Progenitor cell of endocrine pancreas (in vitro differentiated cells): ENCODE measurements at regions not wholly inside any gene's neighbourhood (a gene's known extent, or its start where the extent isn't known, plus 50 kb on each side); places are given as distances from the start of the nearest gene placed in this dataset.

Experiments
- DNase-seq: peaks from one replicate; pipeline ENCODE4 v3.0.0; 2021; ENCODE audit warnings: low spot score; ENCODE audit not compliant: unreplicated experiment
- H3K27ac Mint-ChIP-seq: 2 replicates; pipeline ENCODE4 v1.8.0; 2021; ENCODE audit warnings: mild to moderate bottlenecking, moderate library complexity, mixed read lengths
- H3K27me3 Mint-ChIP-seq: 2 replicates; pipeline ENCODE4 v1.8.0; 2021; ENCODE audit warnings: mixed read lengths
- H3K36me3 Mint-ChIP-seq: 2 replicates; pipeline ENCODE4 v1.8.0; 2022; ENCODE audit warnings: mixed read lengths; ENCODE audit not compliant: insufficient read depth
- H3K4me1 Mint-ChIP-seq: 2 replicates; pipeline ENCODE4 v1.8.0; 2021; ENCODE audit warnings: low read depth, mixed read lengths
- H3K4me3 Mint-ChIP-seq: 2 replicates; pipeline ENCODE4 v1.8.0; 2021; ENCODE audit warnings: low read depth, mild to moderate bottlenecking, moderate library complexity, mixed read lengths
- H3K9me3 Mint-ChIP-seq: 2 replicates; pipeline ENCODE4 v1.8.0; 2021; ENCODE audit warnings: low read depth, mixed read lengths
- TF ChIP-seq, protein P1 (sequence below): fragments of 200-600 bp; sonication (generic); IDR thresholded peaks from one replicate; pipeline ENCODE4 v1.5.0; 2021; ENCODE audit warnings: antibody characterized with exemption, mild to moderate bottlenecking; ENCODE audit not compliant: unreplicated experiment

DNA sequence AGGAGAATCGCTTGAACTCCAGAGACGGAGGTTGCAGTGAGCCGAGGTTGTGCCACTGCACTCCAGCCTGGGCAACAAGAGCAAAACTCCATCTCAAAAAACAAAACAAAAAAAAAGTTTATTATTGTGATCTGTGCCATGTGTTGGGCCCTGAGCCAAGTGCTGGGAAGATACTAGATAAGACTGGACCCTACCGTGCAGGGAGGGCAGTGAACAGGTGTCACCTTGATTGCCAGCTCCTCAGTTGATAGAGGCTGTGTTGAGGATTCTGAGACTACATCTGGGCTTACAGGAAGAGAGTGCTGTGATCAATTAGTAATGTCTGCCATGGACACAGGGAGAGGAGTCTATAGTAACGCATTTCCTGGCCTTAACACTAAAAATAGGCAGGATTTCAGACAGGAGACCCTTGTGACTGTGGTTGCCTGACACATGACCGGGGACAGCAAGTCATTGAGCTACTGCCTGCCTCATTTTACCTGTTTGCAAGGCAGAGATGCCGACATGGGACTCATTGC is 201.5 kb downstream of the C9orf50 start:
- peaks cover 30% of the 10 kb centered on the region for H3K27me3 Mint-ChIP-seq
- no peaks in the 10 kb centered on the region for H3K36me3 Mint-ChIP-seq
- H3K9me3 Mint-ChIP-seq: no peaks in the 10 kb centered on the region
- H3K4me1 Mint-ChIP-seq: peaks cover 14% of the 10 kb centered on the region
- DNase-seq: no peak
- no peak overlapping the region for H3K27ac Mint-ChIP-seq
- no peak overlapping the region for H3K4me3 Mint-ChIP-seq
- TF ChIP-seq, protein P1, sequence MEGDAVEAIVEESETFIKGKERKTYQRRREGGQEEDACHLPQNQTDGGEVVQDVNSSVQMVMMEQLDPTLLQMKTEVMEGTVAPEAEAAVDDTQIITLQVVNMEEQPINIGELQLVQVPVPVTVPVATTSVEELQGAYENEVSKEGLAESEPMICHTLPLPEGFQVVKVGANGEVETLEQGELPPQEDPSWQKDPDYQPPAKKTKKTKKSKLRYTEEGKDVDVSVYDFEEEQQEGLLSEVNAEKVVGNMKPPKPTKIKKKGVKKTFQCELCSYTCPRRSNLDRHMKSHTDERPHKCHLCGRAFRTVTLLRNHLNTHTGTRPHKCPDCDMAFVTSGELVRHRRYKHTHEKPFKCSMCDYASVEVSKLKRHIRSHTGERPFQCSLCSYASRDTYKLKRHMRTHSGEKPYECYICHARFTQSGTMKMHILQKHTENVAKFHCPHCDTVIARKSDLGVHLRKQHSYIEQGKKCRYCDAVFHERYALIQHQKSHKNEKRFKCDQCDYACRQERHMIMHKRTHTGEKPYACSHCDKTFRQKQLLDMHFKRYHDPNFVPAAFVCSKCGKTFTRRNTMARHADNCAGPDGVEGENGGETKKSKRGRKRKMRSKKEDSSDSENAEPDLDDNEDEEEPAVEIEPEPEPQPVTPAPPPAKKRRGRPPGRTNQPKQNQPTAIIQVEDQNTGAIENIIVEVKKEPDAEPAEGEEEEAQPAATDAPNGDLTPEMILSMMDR: no peak

DNA sequence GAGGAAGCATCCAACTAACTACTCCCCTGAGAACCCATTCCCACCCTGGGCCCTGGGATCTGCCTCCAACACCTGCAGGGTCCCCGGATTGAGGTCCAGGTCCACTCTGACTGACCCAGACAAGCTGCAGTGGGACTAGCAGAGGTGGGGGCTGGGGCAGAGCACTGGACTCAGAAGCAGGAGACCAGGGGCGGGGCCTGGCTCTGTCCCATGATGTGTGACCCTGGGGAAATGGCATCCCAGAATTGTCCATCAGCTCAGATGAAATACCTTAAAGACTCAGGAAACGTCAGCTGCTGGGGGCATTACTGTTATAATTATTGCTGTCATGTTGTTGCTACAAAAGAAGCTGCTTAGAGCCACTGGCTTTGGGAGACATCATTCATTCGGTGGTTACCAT is 202.4 kb downstream of the C9orf50 start:
- TF ChIP-seq, protein P1: no peak
- no peak for DNase-seq
- Mint-ChIP-seq H3K4me1 (peaks cover 17% of the 10 kb centered on the region), H3K9me3 (no peaks in the 10 kb centered on the region), H3K27ac (no peak overlapping the region), H3K4me3 (no peak overlapping the region), H3K27me3 (peaks cover 26% of the 10 kb centered on the region), H3K36me3 (no peaks in the 10 kb centered on the region)

DNA sequence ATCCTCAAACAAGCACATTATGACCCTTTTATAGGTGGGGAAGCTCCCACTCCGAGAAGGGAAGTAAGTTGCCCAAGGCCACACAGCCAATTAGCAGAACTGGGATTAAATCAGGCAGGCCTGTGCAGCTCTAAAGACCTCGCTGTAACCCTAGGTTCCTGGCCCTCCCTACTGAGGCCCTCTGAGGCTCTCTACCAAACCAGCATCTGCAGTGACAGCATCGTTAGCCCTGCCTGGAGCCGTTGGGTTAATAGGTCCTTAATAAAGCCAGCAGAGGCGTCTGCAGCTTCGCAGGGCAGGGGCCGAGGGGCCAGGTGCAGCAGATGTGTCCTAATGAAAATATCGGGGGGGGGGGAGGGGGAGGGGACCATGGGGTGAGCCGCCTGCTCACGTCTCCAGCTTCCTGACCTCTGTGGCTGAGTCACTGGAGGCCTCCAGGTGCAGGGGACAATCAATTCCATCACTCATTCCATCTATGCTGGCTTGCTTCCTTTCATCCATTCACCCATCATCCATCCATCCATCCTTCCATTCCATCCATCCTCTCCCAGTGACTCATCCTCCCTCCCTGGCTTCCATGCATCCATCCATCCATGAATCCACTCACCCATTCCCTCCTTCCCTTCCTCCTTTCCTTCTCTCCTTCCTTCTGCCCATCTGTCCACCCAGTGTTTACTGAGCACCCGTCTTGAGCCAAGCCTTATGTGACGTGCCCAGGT is 203.9 kb downstream of the C9orf50 start:
- Mint-ChIP-seq H3K27me3 (peaks cover 18% of the 10 kb centered on the region), H3K36me3 (no peaks in the 10 kb centered on the region), H3K4me1 (peaks cover 21% of the 10 kb centered on the region), H3K9me3 (no peaks in the 10 kb centered on the region), H3K27ac (peak overlapping the region; percentile 5), H3K4me3 (no peak overlapping the region)
- DNase-seq: no peak
- TF ChIP-seq, protein P1: no peak

DNA sequence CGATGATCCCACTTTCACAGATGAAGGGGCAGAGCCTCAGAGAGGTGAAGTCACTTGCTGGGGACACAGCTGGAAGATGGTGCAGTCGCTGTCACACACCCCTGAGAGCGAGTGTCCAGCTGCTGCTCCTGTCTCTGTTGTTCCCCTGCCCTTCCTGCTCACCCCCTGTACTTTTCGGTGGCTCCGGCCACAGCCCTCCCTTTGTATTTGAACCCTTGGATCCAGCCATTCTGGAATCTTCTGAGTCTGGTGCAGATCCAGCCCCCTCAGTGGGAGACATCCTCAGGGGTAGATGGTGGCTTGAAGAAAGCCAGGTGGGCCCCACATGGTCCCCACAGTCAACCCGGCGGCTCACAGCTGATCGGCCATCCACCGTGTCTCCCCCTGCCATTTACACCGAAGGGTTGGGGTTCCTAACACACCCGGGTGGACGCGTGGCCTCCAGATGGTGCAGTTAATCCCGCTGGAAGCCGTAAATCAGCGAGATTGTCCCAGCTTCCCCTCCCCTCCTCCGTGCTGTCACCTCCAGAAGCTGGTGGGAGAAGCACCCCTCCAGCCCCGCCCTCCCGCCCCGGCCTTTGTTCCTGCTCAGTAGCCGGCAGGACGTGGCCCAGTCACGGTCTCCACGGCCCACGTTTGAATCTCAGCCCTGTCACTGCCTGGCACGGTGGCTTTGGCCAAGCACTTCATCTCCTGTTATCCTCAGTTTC is 204.8 kb downstream of the C9orf50 start:
- no peaks in the 10 kb centered on the region for H3K9me3 Mint-ChIP-seq
- H3K36me3 Mint-ChIP-seq: no peaks in the 10 kb centered on the region
- no peak for DNase-seq
- TF ChIP-seq, protein P1: no peak
- H3K4me1 Mint-ChIP-seq: peaks cover 21% of the 10 kb centered on the region
- peak overlapping the region; percentile 31 for H3K4me3 Mint-ChIP-seq
- peaks cover 15% of the 10 kb centered on the region for H3K27me3 Mint-ChIP-seq
- H3K27ac Mint-ChIP-seq: peak overlapping the region; percentile 10

DNA sequence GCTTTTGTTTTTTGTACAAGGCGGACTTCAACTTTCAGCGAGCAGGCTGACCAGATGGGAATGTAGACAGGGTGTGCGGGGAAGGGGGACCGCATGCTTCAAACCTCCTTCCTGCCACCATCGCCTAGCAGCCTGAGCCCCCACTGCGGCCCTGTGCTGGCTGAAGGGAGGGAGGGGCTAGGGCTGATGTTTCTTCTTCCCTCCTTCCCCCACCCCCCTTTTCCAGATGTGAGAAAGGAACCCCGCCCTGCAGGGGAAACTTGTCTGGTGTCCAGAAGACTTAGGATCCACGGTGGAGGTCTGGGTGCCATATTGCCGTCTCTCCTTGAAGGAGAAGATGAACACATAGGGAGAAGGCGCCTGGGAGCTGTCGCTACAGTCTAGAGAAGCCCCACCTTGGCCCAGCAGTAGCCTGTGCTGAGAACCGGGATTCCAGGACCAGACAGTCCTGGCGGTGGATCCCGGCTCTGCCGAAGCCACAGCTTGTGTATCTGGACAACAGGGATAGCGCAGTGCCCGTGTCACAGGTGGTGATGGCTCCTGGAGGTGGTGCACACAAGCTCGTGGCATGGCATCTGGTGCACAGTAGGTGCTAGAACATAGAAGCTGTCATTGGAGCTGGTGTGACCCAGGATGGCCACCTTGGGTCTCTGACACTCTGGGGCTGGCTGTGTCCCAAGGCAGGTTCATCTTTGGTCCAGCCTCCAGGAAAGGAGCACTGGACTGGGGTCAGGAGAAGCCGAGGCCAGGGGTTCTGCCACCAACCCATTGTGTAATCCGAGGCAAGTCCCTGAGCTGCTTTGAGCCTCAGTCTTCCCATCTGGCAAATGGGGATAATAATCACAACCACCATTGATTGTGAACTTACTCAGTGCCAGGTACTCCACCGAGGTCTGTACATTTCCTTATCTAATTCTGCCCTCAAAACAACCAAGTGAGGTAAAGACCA is 205.6 kb downstream of the C9orf50 start:
- DNase-seq: no peak
- H3K27me3 Mint-ChIP-seq: peaks cover 14% of the 10 kb centered on the region
- peaks cover 21% of the 10 kb centered on the region for H3K4me1 Mint-ChIP-seq
- H3K27ac Mint-ChIP-seq: peak overlapping the region; percentile 96
- H3K4me3 Mint-ChIP-seq: peak overlapping the region; percentile 58
- TF ChIP-seq, protein P1: no peak
- peaks cover 5% of the 10 kb centered on the region for H3K9me3 Mint-ChIP-seq
- peaks cover 2% of the 10 kb centered on the region for H3K36me3 Mint-ChIP-seq
